SK-N-MC (cell line): ENCODE measurements at regions not wholly inside any gene's neighbourhood (a gene's known extent, or its start where the extent isn't known, plus 50 kb on each side); places are given as distances from the start of the nearest gene placed in this dataset.

Source experiments
- EZH2 ChIP-seq: fragments of 200-600 bp; sonication (generic); IDR thresholded peaks from one replicate; pipeline ENCODE4 v1.6.1; 2017; ENCODE audit warnings: antibody characterized with exemption
- POLR2AphosphoS5 ChIP-seq: IDR thresholded peaks from 2 replicates; pipeline ENCODE4 v1.6.1; 2012; ENCODE audit warnings: mild to moderate bottlenecking, low read depth, low read length, borderline replicate concordance

GRCh38 chr14:56423544-56423943 lies 156.1 kb upstream of the TMEM260 start:
- TF ChIP-seq POLR2AphosphoS5 (peak; percentile 59; the same call in 1 of the 2 replicates), EZH2 (no peak)
